ENCODE measurements at regions not wholly inside any gene's neighbourhood (a gene's known extent, or its start where the extent isn't known, plus 50 kb on each side); places are given as distances from the start of the nearest gene placed in this dataset.
"Not testable (repeated sequence)": the region's sequence is repeated elsewhere in the genome, so short reads cannot be mapped to it uniquely, and the experiment has no call there.

- no peak for DNase-seq (ENCODE audit: low read depth in 4 of 4, low spot score in 1 of 4)
These were observed 399.3 kb upstream of the MYT1L start for GRCh38 chr2:2730301-2730833.

DNA sequence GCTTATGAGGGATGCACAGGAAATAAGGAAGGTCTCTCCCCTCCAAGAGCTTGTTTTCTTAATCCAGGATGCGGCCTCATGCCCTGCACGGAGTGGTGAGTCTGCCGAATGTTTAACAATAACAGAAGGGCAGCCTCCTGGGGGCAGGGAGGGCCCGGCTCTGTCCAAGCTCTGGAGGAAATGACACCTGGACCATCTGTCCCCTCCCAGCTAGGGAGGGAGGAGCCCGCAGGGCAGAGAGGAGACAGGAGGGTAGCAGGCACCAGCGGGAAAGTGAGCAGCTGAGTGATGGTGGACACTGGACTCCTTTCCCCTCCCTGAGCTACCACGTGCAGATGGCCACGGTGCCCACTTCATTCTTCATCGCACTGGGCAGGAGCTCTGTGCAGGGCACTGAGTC lies 398.2 kb upstream of the MYT1L start:
- no peak for DNase-seq (ENCODE audit: low read depth in 4 of 4, low spot score in 1 of 4)

DNA sequence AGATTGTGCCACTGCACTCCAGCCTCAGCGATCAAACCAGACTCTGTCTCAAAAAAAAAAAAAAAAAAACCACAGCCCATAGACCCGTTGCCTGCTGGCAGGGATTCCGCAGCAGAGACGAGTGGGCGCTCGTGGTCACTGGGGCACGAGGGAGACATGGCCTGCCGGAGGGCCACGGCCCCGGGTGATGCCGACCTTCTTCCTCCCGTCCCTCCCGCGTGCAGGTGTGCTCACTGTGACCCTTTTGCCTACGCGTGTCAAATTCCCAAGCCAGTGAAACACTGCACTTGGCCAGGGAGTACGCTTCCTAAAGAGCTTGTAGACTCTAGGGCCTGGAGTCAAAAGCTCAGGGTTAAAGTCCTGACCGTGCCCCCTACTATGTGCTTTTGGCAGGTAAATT lies 397.6 kb upstream of the MYT1L start:
- DNase-seq (ENCODE audit: low read depth in 4 of 4, low spot score in 1 of 4): no peak

- no peak for DNase-seq (ENCODE audit: low read depth in 4 of 4, low spot score in 1 of 4)
These were observed 396.9 kb upstream of the MYT1L start for GRCh38 chr2:2727876-2728511.

DNA sequence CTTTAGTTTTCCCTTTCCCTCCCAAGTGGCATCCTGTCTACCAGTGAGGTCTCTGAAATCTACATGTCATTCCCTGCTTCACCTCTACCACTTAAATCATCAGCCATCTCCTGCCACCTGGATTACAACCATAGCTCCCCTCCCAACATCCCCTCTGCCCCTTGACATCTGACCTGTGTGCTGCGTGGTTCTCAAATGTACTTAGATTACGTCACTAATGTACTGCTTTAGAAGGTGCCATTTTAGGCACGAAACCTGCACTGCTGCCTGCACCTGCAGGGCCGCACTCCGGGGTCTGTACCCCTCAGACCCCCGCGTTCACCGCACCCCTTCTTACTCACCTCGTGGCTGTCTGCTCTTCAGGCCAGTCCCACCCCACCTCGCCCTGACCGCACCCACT lies 395.1 kb upstream of the MYT1L start:
- no peak for DNase-seq (ENCODE audit: low read depth in 4 of 4, low spot score in 1 of 4)

DNA sequence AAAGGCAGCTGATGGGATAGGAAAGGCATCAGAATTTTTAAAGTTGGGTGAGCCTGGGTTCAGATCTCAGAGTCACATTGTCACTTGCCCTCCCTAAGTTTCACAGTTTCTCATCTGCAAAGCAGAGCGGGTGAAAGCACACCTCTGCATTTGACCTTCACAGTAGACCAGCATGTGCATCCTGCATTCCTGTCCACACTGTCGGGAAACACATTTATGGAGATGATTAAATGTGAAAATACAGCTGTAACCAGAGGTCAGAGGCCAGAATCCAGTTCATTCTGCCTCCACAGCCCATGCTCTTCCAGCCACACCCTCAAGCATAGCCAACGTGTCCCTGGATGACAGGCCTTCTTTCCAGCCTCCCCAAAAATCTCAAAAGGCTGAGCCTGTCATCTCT lies 392.0 kb upstream of the MYT1L start:
- no peak for DNase-seq (ENCODE audit: low read depth in 4 of 4, low spot score in 1 of 4)

- DNase-seq (ENCODE audit: low read depth in 4 of 4, low spot score in 1 of 4): no peak
These were observed 390.3 kb upstream of the MYT1L start for GRCh38 chr2:2721296-2721835.

DNA sequence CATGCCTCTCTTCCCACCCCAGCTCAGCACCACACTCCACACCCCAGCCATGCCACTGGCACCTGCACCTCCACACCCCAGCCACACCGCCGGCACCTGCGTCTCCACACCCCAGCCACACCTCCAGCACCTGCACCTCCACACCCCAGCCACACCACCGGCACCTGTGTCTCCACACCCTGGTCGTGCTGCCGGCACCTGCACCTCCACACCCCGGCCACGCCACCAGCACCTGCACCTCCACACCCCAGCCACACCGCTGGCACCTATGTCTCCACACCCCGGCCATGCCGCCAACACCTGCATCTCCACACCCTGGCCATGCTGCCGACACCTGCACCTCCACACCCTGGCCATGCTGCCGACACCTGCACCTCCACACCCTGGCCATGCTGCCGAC lies 389.7 kb upstream of the MYT1L start:
- DNase-seq (ENCODE audit: low read depth in 4 of 4, low spot score in 1 of 4): not testable (repeated sequence)

- no peak for DNase-seq (ENCODE audit: low read depth in 4 of 4, low spot score in 1 of 4)
These were observed 389.3 kb upstream of the MYT1L start for GRCh38 chr2:2720351-2720750.

GRCh38 chr2:2719781-2720180 lies 388.7 kb upstream of the MYT1L start:
- DNase-seq (ENCODE audit: low read depth in 4 of 4, low spot score in 1 of 4): no peak

DNA sequence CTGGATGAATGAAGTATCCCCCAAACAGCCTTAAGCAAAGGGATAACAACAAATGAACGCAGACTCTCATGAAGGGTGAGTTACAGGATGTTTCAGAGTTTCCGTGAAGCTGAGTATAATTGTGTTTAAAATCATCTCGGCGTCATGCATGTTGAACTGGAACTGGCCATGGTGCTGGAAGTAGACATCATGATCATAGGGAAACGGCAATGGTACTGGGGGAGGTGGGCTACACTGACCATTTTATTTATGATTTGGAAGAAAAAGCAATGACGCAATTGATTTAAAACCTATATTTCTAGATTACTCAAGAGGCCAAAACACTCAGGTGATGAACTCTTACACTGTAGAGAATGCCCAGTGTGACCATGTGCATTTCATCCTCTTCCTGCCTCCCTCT lies 387.9 kb upstream of the MYT1L start:
- DNase-seq (ENCODE audit: low read depth in 4 of 4, low spot score in 1 of 4): no peak

DNA sequence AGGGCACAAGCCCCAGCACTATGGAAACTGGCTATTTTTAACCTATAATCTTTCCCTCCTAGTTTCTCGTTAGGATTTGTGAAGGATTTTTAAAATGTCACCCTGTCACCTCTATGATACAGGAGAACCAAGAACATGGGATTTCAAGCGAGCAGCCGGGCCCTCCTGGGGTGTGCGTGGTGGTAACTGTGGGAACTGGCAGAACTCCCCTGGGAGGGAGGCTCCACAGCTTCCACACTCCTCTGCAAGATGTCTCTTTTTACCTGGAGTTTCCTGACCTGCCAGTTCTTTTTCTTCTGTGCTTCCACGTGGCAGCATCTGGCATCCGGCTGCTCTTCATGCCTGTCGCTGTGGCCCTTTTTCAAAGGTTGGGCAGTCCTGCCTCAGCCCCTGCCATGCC lies 386.3 kb upstream of the MYT1L start:
- DNase-seq (ENCODE audit: low read depth in 4 of 4, low spot score in 1 of 4): no peak

DNA sequence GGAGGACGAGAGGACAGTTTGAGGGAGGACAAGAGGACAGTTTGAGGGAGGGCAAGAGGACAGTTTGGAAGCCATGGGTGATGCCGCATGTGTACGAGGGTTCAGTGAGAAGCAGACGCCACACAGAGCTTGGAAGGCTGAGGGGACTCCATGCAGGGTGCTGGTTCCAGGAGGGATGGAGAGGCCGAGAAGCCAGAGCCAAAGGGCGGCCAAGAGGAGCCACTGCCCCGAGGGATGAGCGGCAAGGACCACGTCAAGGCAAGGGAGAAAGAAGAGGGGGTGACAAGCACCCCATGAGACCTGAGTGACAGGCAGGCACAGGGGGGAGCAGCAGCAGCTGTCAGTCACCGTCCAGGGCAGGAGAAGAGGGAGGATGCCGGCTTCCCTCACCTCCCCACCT lies 385.7 kb upstream of the MYT1L start:
- DNase-seq (ENCODE audit: low read depth in 4 of 4, low spot score in 1 of 4): no peak

DNA sequence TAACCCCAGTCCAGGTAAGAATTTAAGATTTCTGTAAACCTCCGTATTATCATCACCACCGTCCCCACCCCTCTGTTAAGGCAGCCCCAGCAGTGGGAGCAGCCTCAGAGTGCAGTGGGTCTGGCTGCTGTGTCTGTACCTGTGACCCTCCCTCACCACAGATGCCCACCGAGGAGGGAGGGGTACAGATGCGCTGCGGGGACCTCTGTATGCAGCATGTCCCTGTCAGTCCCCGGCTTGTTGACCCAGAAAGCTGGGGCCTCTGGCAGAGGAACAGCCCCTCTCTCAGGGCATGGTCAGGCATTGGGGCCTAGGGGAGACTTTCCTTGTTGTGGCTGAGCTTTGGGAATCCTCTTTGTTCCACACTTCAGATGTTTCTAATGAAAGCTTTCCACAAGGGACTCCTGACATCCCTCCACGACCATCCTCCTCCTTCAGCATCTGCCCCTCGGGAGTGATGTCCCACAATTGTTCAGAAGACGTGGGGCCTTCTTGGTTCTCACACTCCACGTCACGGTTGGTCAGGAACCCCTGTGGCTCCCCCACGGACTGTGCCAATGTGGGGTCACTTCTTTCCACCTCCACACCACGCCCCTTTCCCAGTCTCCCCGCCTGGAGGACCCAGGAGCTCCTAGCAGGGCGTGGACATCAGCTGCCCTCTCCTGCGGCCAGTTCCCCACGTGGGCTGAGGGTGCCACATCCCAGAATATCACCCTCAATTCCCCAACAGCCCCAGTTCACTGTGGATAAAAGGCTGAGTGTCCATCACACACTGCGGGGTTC lies 384.2 kb upstream of the MYT1L start:
- DNase-seq (ENCODE audit: low read depth in 4 of 4, low spot score in 1 of 4): no peak

DNA sequence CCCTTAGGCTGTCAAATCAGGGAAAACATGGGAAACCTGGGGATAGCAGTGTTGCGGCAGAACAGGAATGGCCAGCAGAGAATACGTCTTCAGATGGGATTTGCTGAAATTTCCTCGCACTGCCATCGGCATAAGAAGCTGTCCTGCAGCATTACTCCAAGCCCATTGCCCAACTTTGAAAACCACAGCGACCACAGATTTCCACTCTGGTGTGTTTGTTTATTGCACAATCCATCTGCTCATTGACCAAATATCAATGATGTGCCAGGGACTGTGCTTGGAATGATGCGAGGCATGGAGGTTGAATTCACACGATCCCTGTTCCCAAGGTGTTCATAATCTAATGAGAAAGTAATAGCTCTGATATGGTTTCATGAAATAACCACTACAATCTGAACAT lies 383.3 kb upstream of the MYT1L start:
- DNase-seq (ENCODE audit: low read depth in 4 of 4, low spot score in 1 of 4): no peak

GRCh38 chr2:2709431-2709770 lies 378.3 kb upstream of the MYT1L start:
- DNase-seq (ENCODE audit: low read depth in 4 of 4, low spot score in 1 of 4): no peak

GRCh38 chr2:2708575-2709430 lies 377.7 kb upstream of the MYT1L start:
- DNase-seq (ENCODE audit: low read depth in 4 of 4, low spot score in 1 of 4): no peak

GRCh38 chr2:2707206-2707991 lies 376.3 kb upstream of the MYT1L start:
- no peak for DNase-seq (ENCODE audit: low read depth in 4 of 4, low spot score in 1 of 4)

DNA sequence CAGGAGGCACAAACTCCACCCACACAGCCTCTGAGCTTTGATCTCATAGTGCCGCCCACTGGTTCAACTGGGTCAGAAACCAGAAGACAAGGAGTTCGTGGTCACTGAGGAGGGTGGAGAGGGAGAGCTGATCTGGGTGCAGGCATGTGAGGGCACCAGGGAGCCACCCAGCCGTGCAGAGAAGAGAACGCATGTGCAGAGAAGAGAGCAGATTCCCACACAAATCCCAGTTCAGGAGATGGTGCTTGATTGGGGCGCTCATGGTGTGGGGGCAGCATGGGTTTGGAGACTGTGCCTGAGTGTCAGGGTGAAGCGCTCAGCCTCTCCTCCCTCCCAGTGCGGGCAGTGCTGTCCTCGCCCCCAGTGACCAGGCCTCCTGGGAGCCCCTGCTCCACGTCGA lies 375.2 kb upstream of the MYT1L start:
- DNase-seq (ENCODE audit: low read depth in 4 of 4, low spot score in 1 of 4): no peak

DNA sequence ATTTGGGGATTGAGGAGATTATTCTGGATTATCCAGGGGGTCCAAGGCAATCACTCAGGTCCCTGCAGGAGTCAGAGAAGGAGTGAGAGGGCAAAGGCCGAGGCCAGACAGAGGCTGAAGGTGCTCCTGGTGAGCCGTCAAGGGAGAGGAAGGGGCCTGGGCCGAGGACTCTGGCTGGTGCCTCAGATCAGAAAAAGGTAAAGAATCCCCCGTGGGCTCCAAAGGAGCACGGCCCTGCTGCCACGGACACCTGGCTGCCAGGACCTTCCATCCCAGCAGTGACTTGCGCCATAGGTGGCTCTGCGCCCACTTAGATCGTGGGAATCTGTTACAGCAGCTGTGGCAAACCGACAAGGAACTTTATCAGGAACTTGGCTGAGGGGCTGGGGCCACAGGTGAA lies 374.8 kb upstream of the MYT1L start:
- no peak for DNase-seq (ENCODE audit: low read depth in 4 of 4, low spot score in 1 of 4)
